ENCODE measurements at regions not wholly inside any gene's neighbourhood (a gene's known extent, or its start where the extent isn't known, plus 50 kb on each side); places are given as distances from the start of the nearest gene placed in this dataset.

- H3K4me2 ChIP-seq (ENCODE audit: low read length), result no peak overlapping the region
- H3K9me3 ChIP-seq (ENCODE audit: insufficient read depth, low read depth, low read length), result no peaks in the 10 kb centered on the region
- no peak overlapping the region for H3K4me3 ChIP-seq (ENCODE audit: insufficient read depth, low read depth, low read length)
- no peaks in the 10 kb centered on the region for H3K79me2 ChIP-seq (ENCODE audit: insufficient read depth, low read length)
- TF ChIP-seq EZH2 (IDR thresholded peaks at IDR 0.05; ENCODE audit: insufficient read depth, low read length) (no peak), CTCF (IDR thresholded peaks at IDR 0.05; ENCODE audit: insufficient read depth, low read depth, low read length) (no peak)
- Mint-ChIP-seq H3K27me3 (ENCODE audit: low read depth, unreplicated experiment) (no peaks in the 10 kb centered on the region), H3K27ac (ENCODE audit: unreplicated experiment) (no peak overlapping the region), H3K4me3 (ENCODE audit: unreplicated experiment) (no peak overlapping the region), H3K9me3 (ENCODE audit: unreplicated experiment) (no peaks in the 10 kb centered on the region), H3K36me3 (ENCODE audit: low read depth, unreplicated experiment) (no peaks in the 10 kb centered on the region), H3K4me1 (ENCODE audit: low read depth, unreplicated experiment) (no peaks in the 10 kb centered on the region)
- H3K27ac ChIP-seq (ENCODE audit: low read depth, low read length), result no peak overlapping the region
- no peak overlapping the region for H2AFZ ChIP-seq (ENCODE audit: low read depth, low read length)
- H3K36me3 ChIP-seq (ENCODE audit: insufficient read depth, low read length), result no peaks in the 10 kb centered on the region
- FAIRE-seq, result no peak
- no peak overlapping the region for H3K9ac ChIP-seq (ENCODE audit: low read length)
- no peaks in the 10 kb centered on the region for H3K27me3 ChIP-seq (ENCODE audit: insufficient read depth, low read length)
- no peaks in the 10 kb centered on the region for H4K20me1 ChIP-seq (ENCODE audit: insufficient read depth, low read length)
- no peaks in the 10 kb centered on the region for H3K4me1 ChIP-seq (ENCODE audit: insufficient read depth, low read length)
- no peak for DNase-seq (ENCODE audit: low read depth)
These were observed 1670.2 kb upstream of the PCDH20 start for GRCh38 chr13:63085851-63086250.

- no peak overlapping the region for H3K4me2 ChIP-seq (ENCODE audit: low read length)
- Mint-ChIP-seq H3K27ac (ENCODE audit: unreplicated experiment) (no peak overlapping the region), H3K27me3 (ENCODE audit: low read depth, unreplicated experiment) (no peaks in the 10 kb centered on the region), H3K9me3 (ENCODE audit: unreplicated experiment) (peaks cover 4% of the 10 kb centered on the region), H3K4me1 (ENCODE audit: low read depth, unreplicated experiment) (no peaks in the 10 kb centered on the region), H3K4me3 (ENCODE audit: unreplicated experiment) (no peak overlapping the region), H3K36me3 (ENCODE audit: low read depth, unreplicated experiment) (no peaks in the 10 kb centered on the region)
- TF ChIP-seq EZH2 (IDR thresholded peaks at IDR 0.05; ENCODE audit: insufficient read depth, low read length), result no peak
- H3K27ac ChIP-seq (ENCODE audit: low read depth, low read length), result no peak overlapping the region
- no peak overlapping the region for H3K4me3 ChIP-seq (ENCODE audit: insufficient read depth, low read depth, low read length)
- no peak for DNase-seq (ENCODE audit: low read depth)
- no peak overlapping the region for H2AFZ ChIP-seq (ENCODE audit: low read depth, low read length)
- no peaks in the 10 kb centered on the region for H4K20me1 ChIP-seq (ENCODE audit: insufficient read depth, low read length)
- H3K36me3 ChIP-seq (ENCODE audit: insufficient read depth, low read length), result no peaks in the 10 kb centered on the region
- no peaks in the 10 kb centered on the region for H3K4me1 ChIP-seq (ENCODE audit: insufficient read depth, low read length)
- no peak overlapping the region for H3K9ac ChIP-seq (ENCODE audit: low read length)
- no peak for FAIRE-seq
- no peaks in the 10 kb centered on the region for H3K9me3 ChIP-seq (ENCODE audit: insufficient read depth, low read depth, low read length)
- H3K27me3 ChIP-seq (ENCODE audit: insufficient read depth, low read length), result no peaks in the 10 kb centered on the region
- no peaks in the 10 kb centered on the region for H3K79me2 ChIP-seq (ENCODE audit: insufficient read depth, low read length)
These were observed 1665.9 kb upstream of the PCDH20 start for GRCh38 chr13:63081400-63082014.

- FAIRE-seq, result no peak
- Mint-ChIP-seq H3K36me3 (ENCODE audit: low read depth, unreplicated experiment) (no peaks in the 10 kb centered on the region), H3K27ac (ENCODE audit: unreplicated experiment) (no peak overlapping the region), H3K4me1 (ENCODE audit: low read depth, unreplicated experiment) (no peaks in the 10 kb centered on the region), H3K4me3 (ENCODE audit: unreplicated experiment) (no peak overlapping the region), H3K27me3 (ENCODE audit: low read depth, unreplicated experiment) (no peaks in the 10 kb centered on the region), H3K9me3 (ENCODE audit: unreplicated experiment) (peaks cover 7% of the 10 kb centered on the region)
- Histone ChIP-seq H3K4me3 (ENCODE audit: insufficient read depth, low read depth, low read length) (no peak overlapping the region), H4K20me1 (ENCODE audit: insufficient read depth, low read length) (no peaks in the 10 kb centered on the region), H3K4me1 (ENCODE audit: insufficient read depth, low read length) (no peaks in the 10 kb centered on the region), H2AFZ (ENCODE audit: low read depth, low read length) (no peak overlapping the region), H3K27ac (ENCODE audit: low read depth, low read length) (no peak overlapping the region), H3K4me2 (ENCODE audit: low read length) (no peak overlapping the region), H3K79me2 (ENCODE audit: insufficient read depth, low read length) (no peaks in the 10 kb centered on the region), H3K36me3 (ENCODE audit: insufficient read depth, low read length) (no peaks in the 10 kb centered on the region), H3K9me3 (ENCODE audit: insufficient read depth, low read depth, low read length) (no peaks in the 10 kb centered on the region), H3K27me3 (ENCODE audit: insufficient read depth, low read length) (no peaks in the 10 kb centered on the region), H3K9ac (ENCODE audit: low read length) (no peak overlapping the region)
- no peak for DNase-seq (ENCODE audit: low read depth)
- TF ChIP-seq CTCF (IDR thresholded peaks at IDR 0.05; ENCODE audit: insufficient read depth, low read depth, low read length) (no peak), EZH2 (IDR thresholded peaks at IDR 0.05; ENCODE audit: insufficient read depth, low read length) (no peak)
These were observed 1659.5 kb upstream of the PCDH20 start for GRCh38 chr13:63075126-63075525.

All from astrocyte (in vitro differentiated cells and primary cell).